ENCODE measurements at regions not wholly inside any gene's neighbourhood (a gene's known extent, or its start where the extent isn't known, plus 50 kb on each side); places are given as distances from the start of the nearest gene placed in this dataset.

DNA sequence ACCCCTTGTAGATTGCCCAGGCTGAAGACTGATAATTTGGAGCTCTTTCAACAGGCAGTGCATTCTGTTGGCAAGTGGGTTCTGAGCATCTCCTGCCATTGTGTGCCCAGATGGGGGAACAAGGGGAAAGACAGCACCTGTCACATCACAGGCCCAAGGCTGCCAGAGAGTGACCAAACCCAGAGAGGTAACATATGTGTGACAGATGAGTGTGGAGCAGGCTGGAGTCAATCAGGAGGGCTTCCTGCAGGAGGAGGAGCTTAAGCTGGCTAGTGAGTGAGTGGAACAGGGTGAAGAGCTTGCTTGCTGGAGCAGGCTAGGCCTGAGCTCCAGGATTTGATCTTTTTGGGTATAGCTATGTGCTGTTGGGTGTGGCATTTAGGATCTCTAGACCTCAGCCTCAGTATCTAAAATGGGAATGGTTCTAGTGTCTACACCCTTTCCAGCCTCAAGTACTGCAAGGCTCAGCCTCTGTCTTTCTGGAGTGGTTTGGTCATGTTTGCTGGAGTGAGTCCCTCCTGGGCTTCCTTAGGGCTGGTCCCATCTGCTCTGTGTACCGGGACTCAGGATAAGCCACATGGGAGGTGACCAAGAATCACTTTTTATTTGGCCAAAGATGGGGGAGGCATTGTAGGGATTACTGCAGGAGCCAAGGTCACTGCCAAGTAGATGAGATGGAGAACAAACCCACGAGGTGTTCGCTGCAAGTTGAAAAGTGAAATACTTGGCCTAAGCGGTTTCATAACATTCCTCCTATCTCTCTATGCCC is 152.4 kb upstream of the TSHZ3 start:
- DNase-seq (ENCODE audit: low read depth): no peak

DNA sequence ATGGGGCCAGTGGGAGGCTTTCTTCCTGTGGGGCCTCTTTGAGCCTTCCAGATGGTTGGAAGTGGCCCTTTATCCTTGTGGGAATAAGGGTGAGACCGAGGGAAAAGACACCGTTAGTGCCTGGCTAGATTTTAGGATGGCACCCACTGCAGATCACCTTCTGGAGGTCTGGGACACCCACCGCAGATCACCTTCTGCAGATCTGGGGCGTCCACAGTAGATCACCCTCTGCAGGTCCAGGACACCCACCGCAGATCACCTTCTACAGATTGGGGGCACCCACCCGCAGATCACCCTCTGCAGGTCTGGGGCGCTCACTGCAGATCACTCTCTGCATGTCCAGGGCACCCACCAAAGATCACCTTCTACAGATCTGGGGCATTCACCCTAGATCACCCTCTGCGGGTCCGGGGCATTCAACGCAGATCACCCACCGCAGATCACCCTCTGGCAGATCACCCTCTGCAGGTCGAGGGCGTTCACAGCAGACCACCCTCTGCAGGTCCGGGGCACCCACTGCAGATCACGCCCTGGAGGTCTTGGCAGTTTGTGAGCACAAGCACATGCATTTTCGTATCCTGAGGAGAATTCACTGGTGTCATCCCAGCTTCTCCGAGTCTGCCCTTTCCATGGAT is 153.4 kb upstream of the TSHZ3 start:
- no peak for DNase-seq (ENCODE audit: low read depth)

- no peak for DNase-seq (ENCODE audit: low read depth)
Observed at GRCh38 chr19:31503211-31503610, 154.0 kb upstream of the TSHZ3 start.

- no peak for DNase-seq (ENCODE audit: low read depth)
Observed at GRCh38 chr19:31504221-31504620, 155.0 kb upstream of the TSHZ3 start.

GRCh38 chr19:31505596-31505910 is 156.3 kb upstream of the TSHZ3 start:
- no peak for DNase-seq (ENCODE audit: low read depth)

DNA sequence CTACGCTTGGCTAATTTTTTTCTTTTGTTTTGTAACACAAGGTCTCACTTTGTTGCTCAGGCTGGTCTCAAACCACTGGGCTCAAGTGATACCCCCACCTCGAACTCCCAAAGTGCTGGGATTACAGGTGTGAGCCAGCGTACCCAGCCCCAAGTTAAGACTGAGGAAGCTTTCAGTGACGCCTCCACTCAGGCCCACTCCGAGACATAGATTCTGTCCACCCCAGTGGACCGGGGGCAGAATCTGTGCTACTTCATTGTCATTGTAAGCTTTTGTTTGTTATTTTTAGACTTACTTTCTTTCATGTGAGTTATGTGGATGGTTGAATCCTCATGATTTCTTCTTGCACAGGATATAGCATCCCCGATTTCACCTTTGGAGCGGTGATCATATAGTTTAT is 156.9 kb upstream of the TSHZ3 start:
- no peak for DNase-seq (ENCODE audit: low read depth)

- no peak for DNase-seq (ENCODE audit: low read depth)
Observed at GRCh38 chr19:31510635-31511034, 161.4 kb upstream of the TSHZ3 start.

DNA sequence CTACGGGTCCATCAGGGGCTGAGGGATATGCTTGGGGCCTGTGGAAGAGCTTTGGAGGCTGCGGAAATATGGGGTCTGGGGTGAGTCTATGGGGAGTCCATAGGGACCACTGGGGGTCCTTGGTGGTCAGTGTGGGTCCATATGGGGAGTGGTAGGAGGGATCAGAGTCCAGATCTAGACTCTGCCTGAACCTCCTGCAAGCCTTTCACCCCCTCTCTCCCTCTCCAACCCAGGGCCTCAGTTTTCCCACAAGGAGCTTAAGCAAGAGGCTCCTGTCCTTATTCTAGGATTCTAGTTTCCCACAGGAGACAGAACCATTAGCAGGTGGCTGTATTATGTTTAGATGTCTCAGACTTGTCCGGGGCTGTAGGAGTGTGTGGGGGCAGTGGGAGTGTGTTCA is 161.9 kb upstream of the TSHZ3 start:
- no peak for DNase-seq (ENCODE audit: low read depth)

GRCh38 chr19:31511696-31512095 is 162.5 kb upstream of the TSHZ3 start:
- DNase-seq (ENCODE audit: low read depth): no peak

DNA sequence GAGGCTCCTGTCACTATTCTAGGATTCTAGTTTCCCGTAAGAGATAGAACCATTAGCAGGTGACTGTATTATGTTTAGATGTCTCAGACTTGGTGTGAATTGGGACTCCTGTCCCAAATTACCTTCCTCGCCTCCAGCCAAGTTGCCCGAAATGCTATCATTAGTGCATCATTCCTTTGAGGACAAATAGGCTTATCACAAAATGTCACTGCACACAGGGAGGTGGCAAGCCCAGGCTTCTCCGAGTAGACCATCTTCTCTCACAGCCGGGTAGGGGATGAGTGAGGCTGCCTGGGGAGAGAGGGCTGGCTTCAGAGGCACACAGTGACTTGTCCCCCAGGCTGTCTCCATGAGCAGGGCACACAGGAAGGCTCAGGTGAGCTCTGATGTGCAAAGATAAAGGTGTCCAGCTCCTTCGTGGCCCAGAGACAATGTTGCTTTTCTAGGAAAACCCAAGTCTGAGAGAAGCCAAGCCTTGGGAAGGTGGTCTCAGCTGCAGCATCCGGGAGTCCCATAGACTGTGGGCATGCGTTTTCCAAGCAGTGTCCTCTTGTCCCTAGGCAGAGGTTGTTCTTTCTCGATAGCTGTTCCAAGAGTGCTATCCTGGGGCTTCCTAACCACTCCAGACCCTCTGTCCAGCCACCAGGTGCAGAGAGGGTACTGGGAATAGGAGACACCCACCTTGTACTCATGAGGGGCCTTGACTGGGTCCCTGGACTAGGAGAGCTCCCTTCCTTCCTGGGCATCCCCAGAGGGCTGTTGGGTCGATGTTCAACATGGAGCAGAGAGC is 163.1 kb upstream of the TSHZ3 start:
- no peak for DNase-seq (ENCODE audit: low read depth)

DNA sequence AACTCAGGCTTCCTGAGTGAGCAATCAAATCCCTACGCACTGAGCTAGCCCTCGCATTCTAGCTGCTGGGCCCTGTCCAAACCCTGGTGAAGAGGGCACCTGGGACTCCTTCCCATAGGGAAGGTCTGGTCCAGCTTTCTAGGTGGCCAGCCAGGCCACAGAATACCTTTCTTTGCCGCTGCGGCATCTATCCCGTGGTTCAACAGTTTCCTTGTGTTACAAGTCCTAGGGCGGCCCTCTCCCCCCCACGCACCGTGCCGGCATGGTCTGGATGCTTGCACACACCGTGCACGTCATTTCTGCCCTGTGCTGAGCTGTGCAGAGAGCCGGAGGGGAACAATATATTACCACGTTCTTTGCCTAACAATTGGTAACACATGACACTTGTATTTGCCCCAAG is 164.6 kb upstream of the TSHZ3 start:
- DNase-seq (ENCODE audit: low read depth): no peak

GRCh38 chr19:31515931-31516330 is 166.7 kb upstream of the TSHZ3 start:
- no peak for DNase-seq (ENCODE audit: low read depth)

- no peak for DNase-seq (ENCODE audit: low read depth)
Observed at GRCh38 chr19:31516756-31517155, 167.5 kb upstream of the TSHZ3 start.

GRCh38 chr19:31517224-31518180 is 168.3 kb upstream of the TSHZ3 start:
- DNase-seq (ENCODE audit: low read depth): no peak

DNA sequence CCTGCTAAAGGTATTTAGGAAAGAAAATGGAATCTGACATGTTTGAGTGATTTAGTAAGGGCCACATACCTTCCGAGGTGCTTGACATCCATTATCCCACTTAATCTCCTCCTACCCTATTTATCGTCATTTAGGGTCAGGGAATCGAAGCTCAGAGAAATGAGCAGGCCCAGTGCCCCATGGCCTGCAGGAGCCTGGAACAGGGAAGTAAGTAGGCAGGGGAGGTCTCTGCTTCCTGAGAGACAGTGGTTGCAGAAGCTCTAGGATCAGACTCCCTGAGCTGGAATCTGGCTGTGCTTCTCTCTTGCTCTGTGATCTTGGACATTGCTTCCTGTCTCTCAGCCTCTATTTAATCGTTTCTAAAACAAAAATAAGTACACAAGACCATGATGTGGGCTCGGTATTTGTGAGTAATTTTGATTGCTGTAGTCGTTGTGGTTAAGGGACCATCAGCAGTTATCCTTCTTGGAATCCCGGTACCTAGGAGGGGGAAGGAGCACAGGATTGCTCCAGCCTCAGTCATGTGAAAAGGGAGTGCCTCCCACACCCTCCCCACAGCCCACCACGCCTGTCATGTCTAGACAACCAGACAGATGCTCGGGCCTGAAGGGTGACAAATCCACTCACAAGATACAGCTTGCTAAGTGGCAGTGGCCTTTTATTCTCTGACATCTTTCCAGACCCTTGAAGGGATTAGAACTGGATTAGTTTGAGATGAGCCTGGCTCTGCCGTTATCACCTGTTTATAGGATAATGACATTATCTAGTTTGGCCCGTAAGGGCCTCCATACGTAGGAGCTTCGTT is 169.2 kb upstream of the TSHZ3 start:
- no peak for DNase-seq (ENCODE audit: low read depth)

- DNase-seq (ENCODE audit: low read depth): no peak
Observed at GRCh38 chr19:31519256-31519655, 170.0 kb upstream of the TSHZ3 start.

GRCh38 chr19:31519908-31520307 is 170.7 kb upstream of the TSHZ3 start:
- no peak for DNase-seq (ENCODE audit: low read depth)

- DNase-seq (ENCODE audit: low read depth): no peak
Observed at GRCh38 chr19:31520633-31521032, 171.4 kb upstream of the TSHZ3 start.

DNA sequence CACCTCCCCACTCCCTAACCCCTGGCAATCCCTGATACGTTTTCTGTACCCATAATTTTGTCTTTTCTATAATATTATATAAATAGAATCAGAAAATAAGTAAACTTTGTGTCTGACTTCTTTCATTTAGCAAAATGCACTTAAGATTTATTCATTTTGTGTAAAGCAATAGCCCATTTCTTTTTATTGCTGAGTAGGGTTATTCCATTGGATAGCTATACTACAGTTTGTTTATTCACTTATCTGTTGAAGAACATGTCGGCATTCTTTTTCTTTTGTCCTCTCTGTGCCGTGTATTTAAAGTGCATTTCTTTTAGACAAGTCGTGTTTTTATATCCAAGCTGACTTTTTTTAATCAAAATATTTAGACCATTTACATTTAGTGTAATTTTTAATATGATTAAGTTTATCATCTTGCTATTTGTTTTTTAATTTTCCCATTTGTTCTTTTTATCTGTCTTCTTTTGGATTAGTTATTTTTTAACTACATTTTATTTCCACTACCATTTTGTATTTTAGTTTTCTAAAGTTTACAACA is 176.4 kb upstream of the TSHZ3 start:
- DNase-seq (ENCODE audit: low read depth): no peak

DNA sequence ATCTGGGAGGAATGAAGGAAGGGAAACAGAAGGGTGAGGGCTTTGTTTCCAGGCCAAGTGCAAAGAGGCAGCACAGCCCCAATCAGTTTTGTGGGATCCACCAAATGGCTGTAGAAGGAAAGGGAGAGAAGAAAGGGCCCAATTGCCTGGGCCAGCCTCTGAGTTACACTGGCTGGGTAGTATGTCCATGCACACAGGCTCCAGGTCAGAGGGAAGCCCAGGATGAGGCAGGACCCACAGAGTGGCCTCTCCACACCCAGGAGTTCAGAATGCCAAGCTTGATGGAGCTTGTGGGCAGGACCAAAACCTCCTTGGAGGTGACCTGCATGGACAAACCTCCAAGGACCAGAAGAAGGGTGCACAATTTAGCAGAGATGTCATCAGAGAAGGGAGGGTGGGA is 178.2 kb upstream of the TSHZ3 start:
- no peak for DNase-seq (ENCODE audit: low read depth)

GRCh38 chr19:31528261-31528660 is 179.0 kb upstream of the TSHZ3 start:
- no peak for DNase-seq (ENCODE audit: low read depth)
